ENCODE measurements at regions not wholly inside any gene's neighbourhood (a gene's known extent, or its start where the extent isn't known, plus 50 kb on each side); places are given as distances from the start of the nearest gene placed in this dataset.
A peak's percentile ranks its signal among the peaks of the same experiment; 100 is the strongest.

DNA sequence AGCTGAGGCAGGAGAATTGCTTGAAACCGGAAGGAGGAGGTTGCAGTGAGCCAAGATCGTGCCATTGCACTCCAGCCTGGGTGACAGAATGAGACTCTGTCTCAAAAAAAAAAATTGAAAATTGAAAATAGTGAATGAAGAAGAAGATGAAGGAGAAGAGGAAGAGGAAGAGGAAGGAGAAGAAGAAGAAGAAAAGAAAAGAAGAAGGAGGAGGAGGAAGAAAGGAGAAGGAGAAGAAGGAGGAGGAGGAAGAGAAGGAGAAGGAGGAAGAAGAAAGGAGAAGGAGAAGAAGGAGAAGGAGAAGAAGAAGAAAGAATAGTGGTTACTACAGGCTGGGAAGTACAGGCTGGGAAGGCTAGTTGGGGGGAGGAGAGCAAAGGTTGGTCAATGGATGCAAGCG is 124.3 kb upstream of the CPSF6 start:
- no peak overlapping the region for H3K4me3 ChIP-seq (ENCODE audit: low read depth, poor library complexity, severe bottlenecking)
- DNase-seq (ENCODE audit: low spot score in 2 of 2) = no peak
- intact Hi-C loops (cut with DNase I; ENCODE audit: low total_unique reads) = no loop called here
- TF ChIP-seq, protein P1, sequence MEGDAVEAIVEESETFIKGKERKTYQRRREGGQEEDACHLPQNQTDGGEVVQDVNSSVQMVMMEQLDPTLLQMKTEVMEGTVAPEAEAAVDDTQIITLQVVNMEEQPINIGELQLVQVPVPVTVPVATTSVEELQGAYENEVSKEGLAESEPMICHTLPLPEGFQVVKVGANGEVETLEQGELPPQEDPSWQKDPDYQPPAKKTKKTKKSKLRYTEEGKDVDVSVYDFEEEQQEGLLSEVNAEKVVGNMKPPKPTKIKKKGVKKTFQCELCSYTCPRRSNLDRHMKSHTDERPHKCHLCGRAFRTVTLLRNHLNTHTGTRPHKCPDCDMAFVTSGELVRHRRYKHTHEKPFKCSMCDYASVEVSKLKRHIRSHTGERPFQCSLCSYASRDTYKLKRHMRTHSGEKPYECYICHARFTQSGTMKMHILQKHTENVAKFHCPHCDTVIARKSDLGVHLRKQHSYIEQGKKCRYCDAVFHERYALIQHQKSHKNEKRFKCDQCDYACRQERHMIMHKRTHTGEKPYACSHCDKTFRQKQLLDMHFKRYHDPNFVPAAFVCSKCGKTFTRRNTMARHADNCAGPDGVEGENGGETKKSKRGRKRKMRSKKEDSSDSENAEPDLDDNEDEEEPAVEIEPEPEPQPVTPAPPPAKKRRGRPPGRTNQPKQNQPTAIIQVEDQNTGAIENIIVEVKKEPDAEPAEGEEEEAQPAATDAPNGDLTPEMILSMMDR (IDR thresholded peaks at IDR 0.05) = no peak
- no peak for TF ChIP-seq POLR2A (IDR thresholded peaks at IDR 0.05)
- 62 to 91% methylated on average over 2 to 3 of the region's 3 CpGs for WGBS, 2 donors

DNA sequence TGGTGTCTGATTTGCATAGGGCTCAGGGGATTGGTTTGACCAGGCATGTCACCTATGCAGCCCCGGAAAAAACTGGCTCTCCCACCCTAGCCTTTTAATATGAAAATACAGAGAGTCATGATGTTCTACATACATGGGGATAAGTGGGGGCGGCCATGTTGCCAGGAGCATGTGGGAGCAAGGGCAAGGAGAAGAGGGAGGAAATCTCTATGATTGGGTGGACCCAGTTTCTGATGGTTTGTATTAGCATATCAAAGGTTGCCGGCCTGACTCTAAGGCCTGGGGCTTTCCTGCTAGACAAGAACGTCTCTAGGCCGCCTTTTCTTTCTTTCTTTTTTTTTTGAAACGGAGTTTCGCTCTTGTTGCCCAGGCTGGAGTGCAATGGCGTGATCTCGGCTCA is 123.4 kb upstream of the CPSF6 start:
- WGBS, 2 donors = 82 to 89% methylated on average over 9 of the region's 9 CpGs
- intact Hi-C loops (cut with DNase I; ENCODE audit: low total_unique reads) = no loop called here
- DNase-seq (ENCODE audit: low spot score in 2 of 2) = no peak

DNA sequence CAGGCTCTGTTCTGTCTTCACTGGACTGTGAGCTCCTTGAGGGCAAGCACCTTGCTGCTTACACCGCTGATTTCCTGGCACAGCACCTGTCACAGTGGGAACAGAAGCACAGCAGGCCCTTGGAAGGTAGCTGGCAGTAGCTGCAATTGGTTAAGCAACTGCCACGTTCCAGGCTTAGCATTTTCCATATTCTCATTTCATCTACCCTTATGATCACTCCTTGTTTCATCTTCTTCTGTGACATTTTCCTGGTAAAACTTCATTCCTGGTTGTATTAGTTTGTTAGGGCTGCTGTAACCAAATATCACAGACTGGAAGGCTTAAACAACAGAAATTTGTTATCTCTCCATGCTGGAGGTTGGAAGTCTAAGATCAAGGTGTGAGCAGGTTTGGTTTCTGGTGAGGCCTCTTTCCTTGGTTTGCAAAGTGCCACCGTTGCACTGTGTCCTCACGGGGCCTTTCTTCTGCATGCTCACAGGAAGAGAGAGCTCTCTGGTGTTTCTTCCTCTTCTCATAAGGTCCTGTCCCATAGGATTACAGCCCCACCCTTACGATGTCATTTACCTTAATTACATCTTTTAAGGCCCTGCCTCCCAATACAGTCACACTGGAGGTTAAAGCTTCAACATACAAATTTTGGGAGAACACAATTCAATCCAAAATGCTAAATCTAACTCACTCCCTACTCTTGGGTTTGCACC is 121.7 kb upstream of the CPSF6 start:
- intact Hi-C loops (cut with DNase I; ENCODE audit: low total_unique reads) = no loop called here
- no peak overlapping the region for H3K4me3 ChIP-seq (ENCODE audit: low read depth, poor library complexity, severe bottlenecking)
- no peak for DNase-seq (ENCODE audit: low spot score in 2 of 2)
- TF ChIP-seq, protein P1 (IDR thresholded peaks at IDR 0.05) = no peak
- TF ChIP-seq POLR2A (IDR thresholded peaks at IDR 0.05) = no peak
- WGBS, 2 donors = 88 to 90% methylated on average over 5 of the region's 5 CpGs

More for the DNA sequence above, 123.4 kb upstream of the CPSF6 start:
- no peak overlapping the region for H3K4me3 ChIP-seq (ENCODE audit: low read depth, poor library complexity, severe bottlenecking)
- TF ChIP-seq, protein P1 (IDR thresholded peaks at IDR 0.05) = no peak
- no peak for TF ChIP-seq POLR2A (IDR thresholded peaks at IDR 0.05)

DNA sequence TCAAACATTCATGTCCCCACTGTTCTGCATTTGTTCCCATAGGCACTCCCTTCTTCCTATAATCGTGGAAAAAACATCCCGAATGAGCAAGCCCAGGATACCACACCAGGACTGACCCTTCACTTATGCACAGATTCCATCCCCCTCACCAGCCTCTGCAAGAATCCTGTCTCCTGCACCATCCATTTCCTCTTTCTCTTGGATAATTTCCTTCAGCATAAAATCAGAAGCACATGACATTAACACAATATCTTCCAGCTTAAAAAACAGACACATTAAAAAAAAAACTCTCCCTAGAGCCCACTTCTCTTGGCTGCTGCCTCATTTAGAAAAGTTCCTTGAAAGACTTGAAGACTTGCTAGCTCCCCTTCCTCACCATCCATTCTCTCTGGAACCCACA is 120.9 kb upstream of the CPSF6 start:
- no peak for DNase-seq (ENCODE audit: low spot score in 2 of 2)
- WGBS, 2 donors = 38 to 74% methylated on average over 2 of the region's 2 CpGs
- intact Hi-C loops (cut with DNase I; ENCODE audit: low total_unique reads) = no loop called here
- no peak overlapping the region for H3K4me3 ChIP-seq (ENCODE audit: low read depth, poor library complexity, severe bottlenecking)
- TF ChIP-seq POLR2A (IDR thresholded peaks at IDR 0.05) = no peak

DNA sequence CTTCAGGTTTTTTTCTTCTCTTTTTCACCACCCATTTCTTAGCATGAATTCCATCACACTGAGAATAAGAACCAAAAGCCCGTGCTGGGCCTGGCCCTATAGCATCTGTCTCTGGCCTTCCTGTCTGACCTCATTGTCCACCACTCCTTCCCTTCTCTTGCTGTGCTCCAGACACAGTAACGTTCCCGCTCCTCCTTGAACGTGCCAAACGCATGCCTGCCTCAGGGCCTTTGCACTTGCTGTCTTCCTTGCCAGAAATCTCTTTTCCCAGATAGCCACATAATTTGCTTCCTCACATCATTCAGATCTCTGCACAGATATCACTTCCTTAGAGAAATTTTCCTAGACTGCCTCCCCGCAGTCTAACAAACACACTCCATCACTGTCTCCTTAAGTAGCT is 119.6 kb upstream of the CPSF6 start:
- no peak overlapping the region for H3K4me3 ChIP-seq (ENCODE audit: low read depth, poor library complexity, severe bottlenecking)
- WGBS, 2 donors = 73% methylated on average over 6 of the region's 6 CpGs
- intact Hi-C loops (cut with DNase I; ENCODE audit: low total_unique reads) = no loop called here
- TF ChIP-seq, protein P1 (IDR thresholded peaks at IDR 0.05) = no peak
- TF ChIP-seq POLR2A (IDR thresholded peaks at IDR 0.05) = no peak
- DNase-seq (ENCODE audit: low spot score in 2 of 2) = no peak

DNA sequence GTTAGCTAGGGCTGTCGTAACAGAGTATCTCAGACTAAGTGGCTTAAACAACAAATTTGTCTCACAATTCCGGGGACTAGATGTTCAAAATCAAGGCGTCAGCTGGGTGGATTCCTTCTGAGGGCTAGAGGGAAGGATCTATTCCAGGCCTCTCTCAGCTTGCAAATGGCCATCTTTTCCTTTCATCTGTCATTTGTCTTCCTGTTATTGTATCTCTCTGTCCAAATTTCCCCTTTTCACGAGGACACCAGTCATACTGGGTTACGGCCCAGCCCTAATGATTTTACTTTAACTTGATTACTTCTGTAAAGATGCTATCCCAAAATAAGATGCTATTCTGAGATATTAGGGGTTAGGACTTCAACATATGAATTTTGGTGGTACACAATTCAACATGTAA is 119.0 kb upstream of the CPSF6 start:
- peak in 1 of 2 donors; percentile 20 for DNase-seq (ENCODE audit: low spot score in 2 of 2)
- WGBS, 2 donors = 71 to 72% methylated on average over 5 of the region's 5 CpGs
- H3K4me3 ChIP-seq (ENCODE audit: low read depth, poor library complexity, severe bottlenecking) = no peak overlapping the region
- no peak for TF ChIP-seq POLR2A (IDR thresholded peaks at IDR 0.05)
- TF ChIP-seq, protein P1 (IDR thresholded peaks at IDR 0.05) = no peak
- intact Hi-C loops (cut with DNase I; ENCODE audit: low total_unique reads) = no loop called here

Measured in lower leg skin (tissue), 4 donors.